Ascending aorta (tissue), 2 donors: ENCODE measurements at regions not wholly inside any gene's neighbourhood (a gene's known extent, or its start where the extent isn't known, plus 50 kb on each side); places are given as distances from the start of the nearest gene placed in this dataset.
"Not testable (repeated sequence)": the region's sequence is repeated elsewhere in the genome, so short reads cannot be mapped to it uniquely, and the experiment has no call there.

Experiments used
- DNase-seq, 2 donors: peaks; one replicate each; pipeline ENCODE4 v3.0.0-alpha.2; 2019; ENCODE audit warnings: low spot score in 2 of 2
- H3K27ac ChIP-seq, 2 donors: fragments of 200-600 bp; sonication (generic); one replicate each; pipeline ENCODE4 v1.5.1; 2016 to 2017; ENCODE audit warnings: mild to moderate bottlenecking in 1 of 2
- H3K27me3 ChIP-seq: fragments of 200-600 bp; sonication (generic); one replicate; pipeline ENCODE4 v1.5.1; 2017
- H3K36me3 ChIP-seq, 2 donors: fragments of 200-600 bp; sonication (generic); one replicate each; pipeline ENCODE4 v1.5.1; 2016
- H3K4me1 ChIP-seq, 2 donors: fragments of 200-600 bp; sonication (generic); one replicate each; pipeline ENCODE4 v1.5.1; 2016 to 2017; ENCODE audit warnings: mild to moderate bottlenecking in 1 of 2
- H3K4me3 ChIP-seq, 2 donors: fragments of 200-600 bp; sonication (generic); one replicate each; pipeline ENCODE4 v1.5.1; 2016 to 2017; ENCODE audit warnings: mild to moderate bottlenecking in 1 of 2
- H3K9me3 ChIP-seq, 2 donors: fragments of 200-600 bp; sonication (generic); one replicate each; pipeline ENCODE4 v1.5.1; 2016
- CTCF ChIP-seq, 3 experiments: fragments of 200-600 bp in 2 of 3; fragments of 450-650 bp in 1 of 3; sonication (generic) in 2 of 3; IDR thresholded peaks; one replicate each; pipeline ENCODE4 v1.5.1; 2016 to 2019; ENCODE audit warnings: antibody characterized with exemption in 3 of 3, mild to moderate bottlenecking in 1 of 3, moderate library complexity in 1 of 3
- intact Hi-C: fragments of 100-400 bp; cut with DNase I; formaldehyde crosslinking; loops from one replicate; pipeline ENCODE4 v1.15.1; 2023

GRCh38 chr2:40030456-40030975, 251.5 kb upstream of the THUMPD2 start:
- H3K4me1 ChIP-seq, result no peaks in the 10 kb centered on the region
- H3K9me3 ChIP-seq, result no peaks in the 10 kb centered on the region
- no peak for TF ChIP-seq CTCF (IDR thresholded peaks at IDR 0.05)

GRCh38 chr2:40028792-40029488, 249.9 kb upstream of the THUMPD2 start:
- TF ChIP-seq CTCF (IDR thresholded peaks at IDR 0.05), result no peak
- intact Hi-C loops, result no loop called here
- H3K27ac ChIP-seq, result no peak overlapping the region

More at GRCh38 chr2:40030456-40030975, 251.5 kb upstream of the THUMPD2 start:
- intact Hi-C loops, result no loop called here
- no peaks in the 10 kb centered on the region for H3K36me3 ChIP-seq
- no peaks in the 10 kb centered on the region for H3K27me3 ChIP-seq
- H3K27ac ChIP-seq, result no peak overlapping the region
- H3K4me3 ChIP-seq, result no peak overlapping the region
- no peak for DNase-seq

GRCh38 chr2:40027968-40028367, 248.9 kb upstream of the THUMPD2 start:
- Histone ChIP-seq H3K4me3 (no peak overlapping the region), H3K27ac (no peak overlapping the region), H3K9me3 (no peaks in the 10 kb centered on the region), H3K36me3 (no peaks in the 10 kb centered on the region), H3K4me1 (no peaks in the 10 kb centered on the region), H3K27me3 (no peaks in the 10 kb centered on the region)
- DNase-seq, result no peak
- intact Hi-C loops, result no loop called here
- no peak for TF ChIP-seq CTCF (IDR thresholded peaks at IDR 0.05)

More at GRCh38 chr2:40028792-40029488, 249.9 kb upstream of the THUMPD2 start:
- no peak for DNase-seq
- Histone ChIP-seq H3K4me1 (no peaks in the 10 kb centered on the region), H3K9me3 (no peaks in the 10 kb centered on the region), H3K4me3 (no peak overlapping the region), H3K27me3 (no peaks in the 10 kb centered on the region), H3K36me3 (no peaks in the 10 kb centered on the region)

GRCh38 chr2:40025276-40025675, 246.2 kb upstream of the THUMPD2 start:
- DNase-seq, H3K27ac ChIP-seq, H3K27me3 ChIP-seq, H3K36me3 ChIP-seq, H3K4me1 ChIP-seq, H3K4me3 ChIP-seq, intact Hi-C loops, H3K9me3 ChIP-seq: not testable (repeated sequence)

- H3K4me3 ChIP-seq, result no peak overlapping the region
- H3K9me3 ChIP-seq, result no peaks in the 10 kb centered on the region
- no peaks in the 10 kb centered on the region for H3K36me3 ChIP-seq
- no peaks in the 10 kb centered on the region for H3K27me3 ChIP-seq
- TF ChIP-seq CTCF (IDR thresholded peaks at IDR 0.05), result no peak
- no peak for DNase-seq
- no peak overlapping the region for H3K27ac ChIP-seq
- intact Hi-C loops, result no loop called here
- no peaks in the 10 kb centered on the region for H3K4me1 ChIP-seq
These were observed 241.9 kb upstream of the THUMPD2 start for GRCh38 chr2:40020997-40021396.

- no peaks in the 10 kb centered on the region for H3K27me3 ChIP-seq
- no peak for TF ChIP-seq CTCF (IDR thresholded peaks at IDR 0.05)
- no peaks in the 10 kb centered on the region for H3K4me1 ChIP-seq
- DNase-seq, result no peak
- intact Hi-C loops, result no loop called here
- H3K4me3 ChIP-seq, result no peak overlapping the region
- H3K36me3 ChIP-seq, result no peaks in the 10 kb centered on the region
- H3K27ac ChIP-seq, result no peak overlapping the region
- no peaks in the 10 kb centered on the region for H3K9me3 ChIP-seq
These were observed 237.3 kb upstream of the THUMPD2 start for GRCh38 chr2:40016151-40016885.

GRCh38 chr2:40013962-40014361, 234.9 kb upstream of the THUMPD2 start:
- intact Hi-C loops, H3K36me3 ChIP-seq, H3K4me1 ChIP-seq, H3K27ac ChIP-seq, H3K4me3 ChIP-seq, H3K27me3 ChIP-seq, H3K9me3 ChIP-seq, DNase-seq: not testable (repeated sequence)
